ENCODE measurements at regions not wholly inside any gene's neighbourhood (a gene's known extent, or its start where the extent isn't known, plus 50 kb on each side); places are given as distances from the start of the nearest gene placed in this dataset.

GRCh38 chr9:97237311-97237786, 70.1 kb upstream of the CCDC180 start:
- no peak for TF ChIP-seq ZNF639 (tag by site-specific recombination; IDR thresholded peaks at IDR 0.05)
- TF ChIP-seq ZNF362 (tag by site-specific recombination; IDR thresholded peaks at IDR 0.05), result no peak
- no peak for TF ChIP-seq CTCF (tag by site-specific recombination; IDR thresholded peaks at IDR 0.05)
- TF ChIP-seq ZNF280C (tag by site-specific recombination; IDR thresholded peaks at IDR 0.05), result no peak
- TF ChIP-seq ZNF792 (tag by site-specific recombination; IDR thresholded peaks at IDR 0.05), result no peak
- no peak for TF ChIP-seq ZNF350 (tag by site-specific recombination; IDR thresholded peaks at IDR 0.05)
- no peak for TF ChIP-seq RBAK (tag by site-specific recombination; IDR thresholded peaks at IDR 0.05)
- TF ChIP-seq ZBTB8A (tag by site-specific recombination; IDR thresholded peaks at IDR 0.05), result no peak
- TF ChIP-seq KLF1 (tag by site-specific recombination; IDR thresholded peaks at IDR 0.05), result no peak
- TF ChIP-seq ZBTB49 (tag by site-specific recombination; IDR thresholded peaks at IDR 0.05; ENCODE audit: low read depth), result no peak
- no peak for TF ChIP-seq BCL11A (tag by site-specific recombination; IDR thresholded peaks at IDR 0.05; ENCODE audit: low read depth)
- TF ChIP-seq REST (tag by site-specific recombination; IDR thresholded peaks at IDR 0.05), result no peak
- no peak for TF ChIP-seq ZNF157 (tag by site-specific recombination; IDR thresholded peaks at IDR 0.05)
- TF ChIP-seq MYNN (tag by site-specific recombination; IDR thresholded peaks at IDR 0.05; ENCODE audit: borderline replicate concordance), result no peak
